ENCODE measurements at regions not wholly inside any gene's neighbourhood (a gene's known extent, or its start where the extent isn't known, plus 50 kb on each side); places are given as distances from the start of the nearest gene placed in this dataset.

Small RNAs in the stretch of these regions (small RNA-seq; reads per million reads assigned to genes)
- 0 reads per million in 3 experiments for gene RNU6-256P (ENCODE audit: insufficient read depth in 2 of 3, insufficient read length in 3 of 3, low read depth in 2 of 3, low replicate concordance in 1 of 3)

All from HepG2 (cell line).